ENCODE measurements at regions not wholly inside any gene's neighbourhood (a gene's known extent, or its start where the extent isn't known, plus 50 kb on each side); places are given as distances from the start of the nearest gene placed in this dataset.

GRCh38 chr4:81898862-81899504 lies 427.3 kb upstream of the RASGEF1B start:
- in situ Hi-C loops (cut with HindIII; ENCODE audit: low sequenced_read_pairs) = no loop called here

GRCh38 chr4:81896936-81897335 lies 425.2 kb upstream of the RASGEF1B start:
- in situ Hi-C loops (cut with HindIII; ENCODE audit: low sequenced_read_pairs) = no loop called here

- in situ Hi-C loops (cut with HindIII; ENCODE audit: low sequenced_read_pairs) = no loop called here
Observed at GRCh38 chr4:81891005-81891996, 419.6 kb upstream of the RASGEF1B start.

GRCh38 chr4:81884986-81885385 lies 413.3 kb upstream of the RASGEF1B start:
- in situ Hi-C loops (cut with HindIII; ENCODE audit: low sequenced_read_pairs) = no loop called here

GRCh38 chr4:81883530-81884450 lies 412.1 kb upstream of the RASGEF1B start:
- in situ Hi-C loops (cut with HindIII; ENCODE audit: low sequenced_read_pairs) = no loop called here

- in situ Hi-C loops (cut with HindIII; ENCODE audit: low sequenced_read_pairs) = no loop called here
Observed at GRCh38 chr4:81883004-81883403, 411.3 kb upstream of the RASGEF1B start.

GRCh38 chr4:81881855-81882621 lies 410.3 kb upstream of the RASGEF1B start:
- in situ Hi-C loops (cut with HindIII; ENCODE audit: low sequenced_read_pairs) = no loop called here

GRCh38 chr4:81876106-81876505 lies 404.4 kb upstream of the RASGEF1B start:
- in situ Hi-C loops (cut with HindIII; ENCODE audit: low sequenced_read_pairs) = no loop called here

- in situ Hi-C loops (cut with HindIII; ENCODE audit: low sequenced_read_pairs) = no loop called here
Observed at GRCh38 chr4:81874661-81875515, 403.2 kb upstream of the RASGEF1B start.

- in situ Hi-C loops (cut with HindIII; ENCODE audit: low sequenced_read_pairs) = no loop called here
Observed at GRCh38 chr4:81870275-81870674, 398.6 kb upstream of the RASGEF1B start.

GRCh38 chr4:81860111-81860510 lies 388.4 kb upstream of the RASGEF1B start:
- in situ Hi-C loops (cut with HindIII; ENCODE audit: low sequenced_read_pairs) = no loop called here

GRCh38 chr4:81854406-81854805 lies 382.7 kb upstream of the RASGEF1B start:
- in situ Hi-C loops (cut with HindIII; ENCODE audit: low sequenced_read_pairs) = no loop called here

GRCh38 chr4:81852031-81852715 lies 380.5 kb upstream of the RASGEF1B start:
- in situ Hi-C loops (cut with HindIII; ENCODE audit: low sequenced_read_pairs) = no loop called here

- in situ Hi-C loops (cut with HindIII; ENCODE audit: low sequenced_read_pairs) = no loop called here
Observed at GRCh38 chr4:81850701-81851100, 379.0 kb upstream of the RASGEF1B start.

GRCh38 chr4:81845761-81846160 lies 374.1 kb upstream of the RASGEF1B start:
- in situ Hi-C loops (cut with HindIII; ENCODE audit: low sequenced_read_pairs) = loop anchor here (25.0 kb wide), 1 partner anchor 433 kb away; no protein-coding TSS in a partner anchor

- in situ Hi-C loops (cut with HindIII; ENCODE audit: low sequenced_read_pairs) = loop anchor here (25.0 kb wide), 1 partner anchor 433 kb away; no protein-coding TSS in a partner anchor
Observed at GRCh38 chr4:81845273-81845672, 373.6 kb upstream of the RASGEF1B start.

GRCh38 chr4:81844717-81845116 lies 373.0 kb upstream of the RASGEF1B start:
- in situ Hi-C loops (cut with HindIII; ENCODE audit: low sequenced_read_pairs) = loop anchor here (5.0 to 25.0 kb wide), 2 partner anchors 358 to 432 kb away; no protein-coding TSS in a partner anchor

- in situ Hi-C loops (cut with HindIII; ENCODE audit: low sequenced_read_pairs) = loop anchor here (5.0 to 25.0 kb wide), 2 partner anchors 363 to 427 kb away; no protein-coding TSS in a partner anchor
Observed at GRCh38 chr4:81839347-81840042, 367.8 kb upstream of the RASGEF1B start.

All from DLD1 (cell line).